CD14-positive monocyte (primary cell): ENCODE measurements at regions not wholly inside any gene's neighbourhood (a gene's known extent, or its start where the extent isn't known, plus 50 kb on each side); places are given as distances from the start of the nearest gene placed in this dataset.

Source experiments
- DNase-seq, 3 donors: peaks; one replicate each; pipeline ENCODE4 v3.0.0-alpha.2; 2011 to 2022
- H2AFZ ChIP-seq: 2 replicates; pipeline ENCODE4 v1.6.0; 2012; ENCODE audit warnings: mild to moderate bottlenecking, low read depth, low read length, inconsistent platforms; ENCODE audit not compliant: insufficient read depth, poor library complexity, severe bottlenecking
- H3K27ac ChIP-seq, 2 donors: 1 replicate in 1 of 2; 2 replicates in 1 of 2; pipeline ENCODE4 v1.5.1; 2012 to 2013; ENCODE audit warnings: low read length in 2 of 2, control low read depth in 1 of 2, inconsistent platforms in 1 of 2, low read depth in 1 of 2, mild to moderate bottlenecking in 1 of 2
- H3K27me3 ChIP-seq, 2 donors: one replicate each; pipeline versions ENCODE4 v1.6.0 to v1.6.1; 2011 to 2013; ENCODE audit warnings: low read length in 2 of 2; ENCODE audit not compliant: control insufficient read depth in 2 of 2, insufficient read depth in 2 of 2
- H3K36me3 ChIP-seq, 2 donors: replicated peaks in 1 of 2; 1 replicate in 1 of 2; 2 replicates in 1 of 2; pipeline versions ENCODE4 v1.5.1 to v1.6.1; 2012 to 2013; ENCODE audit warnings: low read length in 2 of 2, control low read depth in 1 of 2, inconsistent platforms in 1 of 2, mild to moderate bottlenecking in 1 of 2; ENCODE audit not compliant: insufficient read depth in 2 of 2, control insufficient read depth in 1 of 2
- H3K4me1 ChIP-seq, 2 donors: 1 replicate in 1 of 2; 2 replicates in 1 of 2; pipeline versions ENCODE4 v1.5.1 to v1.6.1; 2012 to 2013; ENCODE audit warnings: low read length in 2 of 2, control low read depth in 1 of 2, inconsistent platforms in 1 of 2, mild to moderate bottlenecking in 1 of 2, moderate library complexity in 1 of 2; ENCODE audit not compliant: insufficient read depth in 2 of 2, control insufficient read depth in 1 of 2
- H3K4me2 ChIP-seq: replicated peaks from 2 replicates; pipeline ENCODE3; 2012; ENCODE audit warnings: low read length, moderate library complexity, mild to moderate bottlenecking; ENCODE audit not compliant: poor library complexity, severe bottlenecking; ENCODE audit errors: extremely low read depth
- H3K4me3 ChIP-seq, 3 experiments: fragments of 200-600 bp in 1 of 3; sonication (generic) in 1 of 3; replicated peaks in 1 of 3; 1 replicate in 2 of 3; 2 replicates in 1 of 3; pipeline ENCODE4 v1.5.1; 2011 to 2013; ENCODE audit warnings: low read length in 3 of 3, mild to moderate bottlenecking in 3 of 3, control low read depth in 2 of 3, low read depth in 2 of 3, inconsistent platforms in 1 of 3, moderate library complexity in 1 of 3
- H3K79me2 ChIP-seq: 2 replicates; pipeline ENCODE4 v1.6.0; 2012; ENCODE audit warnings: mild to moderate bottlenecking, control low read depth, inconsistent platforms, low read length, moderate library complexity; ENCODE audit not compliant: insufficient read depth
- H3K9ac ChIP-seq: 2 replicates; pipeline ENCODE4 v1.6.0; 2017; ENCODE audit warnings: low read length, mild to moderate bottlenecking; ENCODE audit not compliant: insufficient read depth, poor library complexity, severe bottlenecking
- H3K9me3 ChIP-seq, 2 donors: replicated peaks in 1 of 2; 1 replicate in 1 of 2; 2 replicates in 1 of 2; pipeline versions ENCODE4 v1.5.1 to v1.6.1; 2012 to 2013; ENCODE audit warnings: low read length in 2 of 2, control low read depth in 1 of 2; ENCODE audit not compliant: control insufficient read depth in 1 of 2, insufficient read depth in 1 of 2
- H4K20me1 ChIP-seq: 2 replicates; pipeline ENCODE4 v1.6.0; 2012; ENCODE audit warnings: mild to moderate bottlenecking, low read length, control low read depth, moderate library complexity; ENCODE audit not compliant: insufficient read depth
- H3K27ac Mint-ChIP-seq, 7 donors: one replicate each; pipeline ENCODE4 v1.8.0; 2020; ENCODE audit warnings: mild to moderate bottlenecking in 7 of 7, mixed read lengths in 7 of 7, moderate library complexity in 6 of 7, inconsistent platforms in 2 of 7
- H3K27me3 Mint-ChIP-seq, 3 donors: one replicate each; pipeline ENCODE4 v1.8.0; 2021 to 2022; ENCODE audit warnings: low read depth in 3 of 3, mild to moderate bottlenecking in 3 of 3, mixed read lengths in 3 of 3, moderate library complexity in 3 of 3, inconsistent platforms in 1 of 3
- H3K36me3 Mint-ChIP-seq, 2 donors: one replicate each; pipeline ENCODE4 v1.8.0; 2020; ENCODE audit warnings: mixed read lengths in 2 of 2, inconsistent platforms in 1 of 2, mild to moderate bottlenecking in 1 of 2
- H3K4me1 Mint-ChIP-seq: one replicate; pipeline ENCODE4 v1.8.0; 2020; ENCODE audit warnings: mild to moderate bottlenecking, mixed read lengths
- H3K4me3 Mint-ChIP-seq, 2 donors: one replicate each; pipeline ENCODE4 v1.8.0; 2020; ENCODE audit warnings: mild to moderate bottlenecking in 2 of 2, mixed read lengths in 2 of 2, moderate library complexity in 1 of 2
- H3K9me3 Mint-ChIP-seq, 7 donors: one replicate each; pipeline ENCODE4 v1.8.0; 2020 to 2022; ENCODE audit warnings: mixed read lengths in 7 of 7, mild to moderate bottlenecking in 6 of 7, moderate library complexity in 6 of 7, inconsistent platforms in 2 of 7
- WGBS: methylation state at CpG from one replicate; pipeline ENCODE4 v1.1.5; 2013; ENCODE audit warnings: missing lambda C conversion rate; ENCODE audit not compliant: insufficient coverage; 5-methylcytosine and 5-hydroxymethylcytosine counted together
- intact Hi-C, 2 donors: fragments of 100-400 bp; cut with micrococcal nuclease; formaldehyde crosslinking; loops; one replicate each; pipeline versions ENCODE4 v1.15.0 to v1.15.1; 2023
- TF ChIP-seq, protein P1 (sequence below): fragments of 200-600 bp; IDR thresholded peaks from one replicate; pipeline ENCODE4 v1.8.0; 2022; ENCODE audit warnings: antibody characterized with exemption, mild to moderate bottlenecking

DNA sequence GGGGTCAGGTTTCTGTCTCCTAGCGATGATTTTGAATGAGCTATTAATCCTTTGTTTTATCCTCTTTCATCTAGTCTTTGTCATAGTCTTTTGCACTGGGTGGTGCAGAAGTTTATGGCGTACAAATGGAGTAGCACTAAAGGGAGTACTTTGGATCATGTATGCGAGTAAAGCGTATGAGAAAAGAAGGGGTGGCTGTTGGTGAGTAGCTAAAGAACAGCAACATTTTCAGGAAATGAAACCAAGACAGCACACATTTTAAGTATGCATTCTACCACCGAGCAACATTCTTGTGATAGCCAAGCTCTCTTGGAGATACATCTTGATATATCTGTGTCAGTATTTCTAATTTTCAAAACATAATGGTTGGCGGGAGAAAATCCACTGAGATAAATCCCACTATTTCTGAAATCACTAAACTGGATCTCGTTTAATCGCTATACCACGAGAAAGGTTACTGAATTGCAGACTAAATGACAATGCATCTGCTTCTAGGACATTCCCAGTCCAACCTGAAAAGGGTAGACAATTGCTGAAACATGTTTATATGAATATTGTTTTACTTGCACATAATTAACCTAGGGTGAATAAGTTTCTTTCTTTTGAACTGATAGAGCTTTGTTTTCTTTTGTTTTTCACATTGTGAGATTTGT lies 196.1 kb downstream of the TRIM27 start:
- no peak overlapping the region for H3K4me2 ChIP-seq
- H3K36me3 Mint-ChIP-seq, result peaks cover 3 to 6% of the 10 kb centered on the region in 2 donors
- H3K4me1 ChIP-seq, result peaks cover 3 to 6% of the 10 kb centered on the region in 2 donors
- H3K9me3 ChIP-seq, result peaks cover 21 to 41% of the 10 kb centered on the region in 2 donors
- no peaks in the 10 kb centered on the region for H3K79me2 ChIP-seq
- H3K4me3 Mint-ChIP-seq, result peak overlapping the region in 1 of 2 donors; percentile 27
- H3K9me3 Mint-ChIP-seq, result peaks cover 6 to 42% (median 28%) of the 10 kb centered on the region in 7 donors
- no peak overlapping the region for H3K27ac ChIP-seq
- peaks cover 10% of the 10 kb centered on the region for H3K4me1 Mint-ChIP-seq
- no peak for DNase-seq
- no peak overlapping the region for H3K9ac ChIP-seq
- H3K27ac Mint-ChIP-seq, result no peak overlapping the region
- H3K4me3 ChIP-seq, result no peak overlapping the region
- peaks cover 64 to 72% (median 65%) of the 10 kb centered on the region in 3 donors for H3K27me3 Mint-ChIP-seq
- H3K36me3 ChIP-seq, result no peaks in the 10 kb centered on the region
- no peaks in the 10 kb centered on the region for H4K20me1 ChIP-seq
- H2AFZ ChIP-seq, result no peak overlapping the region
- TF ChIP-seq, protein P1, sequence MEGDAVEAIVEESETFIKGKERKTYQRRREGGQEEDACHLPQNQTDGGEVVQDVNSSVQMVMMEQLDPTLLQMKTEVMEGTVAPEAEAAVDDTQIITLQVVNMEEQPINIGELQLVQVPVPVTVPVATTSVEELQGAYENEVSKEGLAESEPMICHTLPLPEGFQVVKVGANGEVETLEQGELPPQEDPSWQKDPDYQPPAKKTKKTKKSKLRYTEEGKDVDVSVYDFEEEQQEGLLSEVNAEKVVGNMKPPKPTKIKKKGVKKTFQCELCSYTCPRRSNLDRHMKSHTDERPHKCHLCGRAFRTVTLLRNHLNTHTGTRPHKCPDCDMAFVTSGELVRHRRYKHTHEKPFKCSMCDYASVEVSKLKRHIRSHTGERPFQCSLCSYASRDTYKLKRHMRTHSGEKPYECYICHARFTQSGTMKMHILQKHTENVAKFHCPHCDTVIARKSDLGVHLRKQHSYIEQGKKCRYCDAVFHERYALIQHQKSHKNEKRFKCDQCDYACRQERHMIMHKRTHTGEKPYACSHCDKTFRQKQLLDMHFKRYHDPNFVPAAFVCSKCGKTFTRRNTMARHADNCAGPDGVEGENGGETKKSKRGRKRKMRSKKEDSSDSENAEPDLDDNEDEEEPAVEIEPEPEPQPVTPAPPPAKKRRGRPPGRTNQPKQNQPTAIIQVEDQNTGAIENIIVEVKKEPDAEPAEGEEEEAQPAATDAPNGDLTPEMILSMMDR, result no peak
- 80% methylated on average over 1 of the region's 9 CpGs for WGBS
- H3K27me3 ChIP-seq, result peaks cover 54 to 67% of the 10 kb centered on the region in 2 donors
- intact Hi-C loops, result no loop called here

GRCh38 chr6:28729501-28730402 lies 194.0 kb downstream of the TRIM27 start:
- DNase-seq, result no peak
- intact Hi-C loops, result no loop called here
- H3K9ac ChIP-seq, result no peak overlapping the region
- peaks cover 66 to 87% of the 10 kb centered on the region in 2 donors for H3K27me3 ChIP-seq
- peak overlapping the region; percentile 17 for H2AFZ ChIP-seq
- peaks cover 31 to 60% of the 10 kb centered on the region in 2 donors for H3K9me3 ChIP-seq
- peak overlapping the region; percentile 55 for H3K4me2 ChIP-seq
- 13% methylated on average over 13 of the region's 24 CpGs for WGBS
- no peak overlapping the region for H3K27ac Mint-ChIP-seq
- H3K4me3 ChIP-seq, result peak overlapping the region in 1 of 3 experiments; percentile 60
- peaks cover 3 to 6% of the 10 kb centered on the region in 2 donors for H3K4me1 ChIP-seq
- no peaks in the 10 kb centered on the region for H3K79me2 ChIP-seq
- no peaks in the 10 kb centered on the region for H3K36me3 ChIP-seq
- peaks cover 81 to 88% (median 84%) of the 10 kb centered on the region in 3 donors for H3K27me3 Mint-ChIP-seq
- peak overlapping the region in 1 of 2 donors; percentile 86 for H3K4me3 Mint-ChIP-seq
- H4K20me1 ChIP-seq, result no peaks in the 10 kb centered on the region
- no peak overlapping the region for H3K27ac ChIP-seq
- H3K4me1 Mint-ChIP-seq, result peaks cover 10% of the 10 kb centered on the region
- peaks cover 14 to 62% (median 44%) of the 10 kb centered on the region in 7 donors for H3K9me3 Mint-ChIP-seq
- H3K36me3 Mint-ChIP-seq, result peaks cover 3 to 10% of the 10 kb centered on the region in 2 donors
- TF ChIP-seq, protein P1, result no peak
